Activated CD8-positive, alpha-beta memory T cell treated with anti-CD3 and anti-CD28 coated beads for 48 hours (primary cell): ENCODE measurements at regions not wholly inside any gene's neighbourhood (a gene's known extent, or its start where the extent isn't known, plus 50 kb on each side); places are given as distances from the start of the nearest gene placed in this dataset.
"Not testable (repeated sequence)": the region's sequence is repeated elsewhere in the genome, so short reads cannot be mapped to it uniquely, and the experiment has no call there.

Experiments
- DNase-seq, 3 experiments: peaks; one replicate each; pipeline ENCODE4 v3.0.0-alpha.2; 2020; ENCODE audit warnings: low read depth in 2 of 3, low spot score in 2 of 3

GRCh38 chr12:67488349-67488748 is 160.2 kb upstream of the DYRK2 start:
- not testable (repeated sequence) for DNase-seq

- DNase-seq = no peak
These were observed 159.5 kb upstream of the DYRK2 start for GRCh38 chr12:67489007-67489406.

GRCh38 chr12:67496581-67496980 is 152.0 kb upstream of the DYRK2 start:
- no peak for DNase-seq

GRCh38 chr12:67498991-67499390 is 149.6 kb upstream of the DYRK2 start:
- no peak for DNase-seq

- no peak for DNase-seq
These were observed 147.2 kb upstream of the DYRK2 start for GRCh38 chr12:67501362-67501761.

GRCh38 chr12:67504026-67504425 is 144.5 kb upstream of the DYRK2 start:
- DNase-seq = no peak

GRCh38 chr12:67506739-67507138 is 141.8 kb upstream of the DYRK2 start:
- DNase-seq = no peak

GRCh38 chr12:67508830-67509229 is 139.7 kb upstream of the DYRK2 start:
- DNase-seq = no peak

GRCh38 chr12:67509666-67510386 is 138.7 kb upstream of the DYRK2 start:
- DNase-seq = no peak

GRCh38 chr12:67512061-67512460 is 136.5 kb upstream of the DYRK2 start:
- DNase-seq = no peak

- DNase-seq = no peak
These were observed 134.0 kb upstream of the DYRK2 start for GRCh38 chr12:67514502-67514901.

GRCh38 chr12:67515679-67516340 is 132.7 kb upstream of the DYRK2 start:
- no peak for DNase-seq

- no peak for DNase-seq
These were observed 131.2 kb upstream of the DYRK2 start for GRCh38 chr12:67517181-67517887.

- no peak for DNase-seq
These were observed 128.8 kb upstream of the DYRK2 start for GRCh38 chr12:67519484-67520433.

GRCh38 chr12:67520606-67521005 is 127.9 kb upstream of the DYRK2 start:
- DNase-seq = no peak

GRCh38 chr12:67522222-67522621 is 126.3 kb upstream of the DYRK2 start:
- DNase-seq = no peak

- no peak for DNase-seq
These were observed 125.0 kb upstream of the DYRK2 start for GRCh38 chr12:67523538-67523937.

- DNase-seq = no peak
These were observed 123.5 kb upstream of the DYRK2 start for GRCh38 chr12:67524861-67525616.

GRCh38 chr12:67525617-67525884 is 123.0 kb upstream of the DYRK2 start:
- no peak for DNase-seq

- no peak for DNase-seq
These were observed 122.4 kb upstream of the DYRK2 start for GRCh38 chr12:67526129-67526528.

GRCh38 chr12:67531051-67531450 is 117.5 kb upstream of the DYRK2 start:
- DNase-seq = no peak
